Lung (tissue), 11 donors: ENCODE measurements at regions not wholly inside any gene's neighbourhood (a gene's known extent, or its start where the extent isn't known, plus 50 kb on each side); places are given as distances from the start of the nearest gene placed in this dataset.

Experiments
- ATAC-seq: fragments of 200-7000 bp; cut with Tn5 transposase; one replicate; pipeline ENCODE4 v1.9.1; 2020; ENCODE audit warnings: moderate number of reproducible peaks; ENCODE audit not compliant: insufficient read depth, low FRiP score
- DNase-seq, 3 donors: peaks; one replicate each; pipeline ENCODE4 v3.0.0-alpha.2; 2013 to 2017
- H3K27ac ChIP-seq, 2 donors: one replicate each; pipeline ENCODE4 v1.5.1; 2013; ENCODE audit warnings: mild to moderate bottlenecking in 2 of 2, moderate library complexity in 2 of 2, control low read depth in 1 of 2, inconsistent platforms in 1 of 2, low read depth in 1 of 2, low read length in 1 of 2
- H3K27me3 ChIP-seq, 3 donors: one replicate each; pipeline ENCODE4 v1.5.1; 2013; ENCODE audit warnings: low read length in 2 of 3; ENCODE audit not compliant: control insufficient read depth in 3 of 3, insufficient read depth in 3 of 3
- H3K36me3 ChIP-seq, 4 donors: one replicate each; pipeline ENCODE4 v1.5.1; 2013; ENCODE audit warnings: low read length in 4 of 4, mild to moderate bottlenecking in 1 of 4, moderate library complexity in 1 of 4; ENCODE audit not compliant: control insufficient read depth in 4 of 4, insufficient read depth in 4 of 4
- H3K4me1 ChIP-seq, 5 donors: one replicate each; pipeline ENCODE4 v1.5.1; 2013; ENCODE audit warnings: low read length in 5 of 5, mild to moderate bottlenecking in 2 of 5, moderate library complexity in 1 of 5; ENCODE audit not compliant: control insufficient read depth in 5 of 5, insufficient read depth in 5 of 5
- H3K4me3 ChIP-seq: one replicate; pipeline ENCODE4 v1.5.1; 2013; ENCODE audit warnings: mild to moderate bottlenecking, control low read depth, moderate library complexity
- H3K9ac ChIP-seq, 2 donors: one replicate each; pipeline ENCODE4 v1.5.1; 2013; ENCODE audit warnings: low read length in 2 of 2, control low read depth in 1 of 2; ENCODE audit not compliant: insufficient read depth in 1 of 2
- H3K9me3 ChIP-seq, 4 donors: one replicate each; pipeline ENCODE4 v1.5.1; 2013; ENCODE audit warnings: low read length in 3 of 4, mild to moderate bottlenecking in 1 of 4, moderate library complexity in 1 of 4; ENCODE audit not compliant: control insufficient read depth in 4 of 4, insufficient read depth in 3 of 4
- WGBS, 2 donors: extraction: QIAGEN DNeasy Blood & Tissue Kit; methylation state at CpG; one replicate each; pipeline ENCODE4 v1.1.7; 2013; 5-methylcytosine and 5-hydroxymethylcytosine counted together
- TF ChIP-seq, protein P1 (sequence below): IDR thresholded peaks from 2 replicates; pipeline ENCODE4 v1.5.1; 2012; ENCODE audit warnings: mild to moderate bottlenecking; ENCODE audit errors: control extremely low read depth, extremely low read depth
- donor health status: control.
- donor health status: control.
- donor health status: Bipolar disorder and iron deficiency.
- donor health status: healthy.
- donor health status: DM: yes; HTN: yes; CAD: no.

DNA sequence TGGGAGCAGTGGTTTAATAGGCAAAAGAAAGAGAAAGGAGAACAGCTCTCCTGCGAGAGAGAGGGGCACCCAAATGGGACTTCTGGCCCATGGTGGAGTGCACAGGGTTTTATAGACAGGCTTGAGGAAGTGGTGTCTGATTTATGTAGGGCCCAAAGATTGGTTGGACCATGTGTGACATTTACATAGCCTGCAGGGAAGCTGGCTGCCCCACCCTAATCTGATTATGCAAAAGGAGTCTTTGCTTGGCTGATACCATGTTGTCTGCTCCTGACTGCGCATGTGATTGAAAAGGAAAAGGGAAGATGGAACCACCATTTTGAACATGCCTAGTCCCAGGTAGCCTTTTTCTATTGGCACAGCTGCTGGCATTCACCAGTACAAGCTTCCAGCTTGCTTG lies 100.0 kb upstream of the DIPK2B start:
- no peak overlapping the region for H3K9ac ChIP-seq
- H3K27ac ChIP-seq = no peak overlapping the region
- no peaks in the 10 kb centered on the region for H3K9me3 ChIP-seq
- H3K4me1 ChIP-seq = no peaks in the 10 kb centered on the region
- no peak for ATAC-seq
- peaks cover 0 to 21% (median 2%) of the 10 kb centered on the region in 3 donors for H3K27me3 ChIP-seq
- no peak for DNase-seq
- 90 to 100% methylated on average over 2 of the region's 2 CpGs for WGBS, 2 donors
- no peaks in the 10 kb centered on the region for H3K36me3 ChIP-seq
- H3K4me3 ChIP-seq = no peak overlapping the region
- TF ChIP-seq, protein P1, sequence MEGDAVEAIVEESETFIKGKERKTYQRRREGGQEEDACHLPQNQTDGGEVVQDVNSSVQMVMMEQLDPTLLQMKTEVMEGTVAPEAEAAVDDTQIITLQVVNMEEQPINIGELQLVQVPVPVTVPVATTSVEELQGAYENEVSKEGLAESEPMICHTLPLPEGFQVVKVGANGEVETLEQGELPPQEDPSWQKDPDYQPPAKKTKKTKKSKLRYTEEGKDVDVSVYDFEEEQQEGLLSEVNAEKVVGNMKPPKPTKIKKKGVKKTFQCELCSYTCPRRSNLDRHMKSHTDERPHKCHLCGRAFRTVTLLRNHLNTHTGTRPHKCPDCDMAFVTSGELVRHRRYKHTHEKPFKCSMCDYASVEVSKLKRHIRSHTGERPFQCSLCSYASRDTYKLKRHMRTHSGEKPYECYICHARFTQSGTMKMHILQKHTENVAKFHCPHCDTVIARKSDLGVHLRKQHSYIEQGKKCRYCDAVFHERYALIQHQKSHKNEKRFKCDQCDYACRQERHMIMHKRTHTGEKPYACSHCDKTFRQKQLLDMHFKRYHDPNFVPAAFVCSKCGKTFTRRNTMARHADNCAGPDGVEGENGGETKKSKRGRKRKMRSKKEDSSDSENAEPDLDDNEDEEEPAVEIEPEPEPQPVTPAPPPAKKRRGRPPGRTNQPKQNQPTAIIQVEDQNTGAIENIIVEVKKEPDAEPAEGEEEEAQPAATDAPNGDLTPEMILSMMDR = no peak

DNA sequence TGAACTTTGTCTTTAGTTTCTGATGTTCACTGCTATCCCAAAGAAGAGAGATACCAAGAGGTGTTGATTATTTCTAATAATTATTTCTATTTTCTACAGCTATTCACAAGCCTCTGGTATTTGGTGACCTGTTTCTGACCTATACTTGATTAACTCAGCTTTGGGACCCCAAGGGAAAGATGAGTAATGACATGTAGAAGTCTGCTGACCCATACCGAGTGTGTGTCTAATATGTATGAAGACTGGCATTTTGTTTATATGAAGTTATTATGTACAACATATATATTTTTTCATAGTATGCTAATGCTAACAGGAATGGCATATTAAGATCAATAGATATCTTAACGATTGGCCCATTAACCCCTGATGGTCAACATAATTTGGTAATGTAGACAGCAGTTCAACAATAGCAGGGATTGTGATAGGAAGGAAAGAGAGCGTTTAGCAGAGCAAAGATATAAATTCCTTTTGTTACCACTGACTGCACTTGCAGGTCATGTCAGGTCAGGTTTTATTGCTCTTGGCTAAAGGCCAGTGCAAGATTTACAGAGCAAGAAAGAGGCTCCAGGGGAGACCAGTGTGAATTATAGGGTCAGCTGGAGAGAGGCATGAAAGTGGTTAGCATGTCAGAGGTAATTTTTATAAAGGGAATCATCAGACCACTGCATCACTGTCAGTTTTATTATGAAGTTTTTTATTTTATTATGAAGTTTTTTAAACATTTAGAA lies 94.7 kb upstream of the DIPK2B start:
- Histone ChIP-seq H3K36me3 (no peaks in the 10 kb centered on the region), H3K4me1 (no peaks in the 10 kb centered on the region), H3K27me3 (peaks cover 4 to 57% (median 14%) of the 10 kb centered on the region in 3 donors), H3K9ac (no peak overlapping the region), H3K4me3 (no peak overlapping the region), H3K27ac (no peak overlapping the region), H3K9me3 (no peaks in the 10 kb centered on the region)
- peak in 1 of 3 donors; percentile 29 for DNase-seq
- WGBS, 2 donors = 27 to 36% methylated on average over 3 of the region's 3 CpGs
- TF ChIP-seq, protein P1 = no peak
- ATAC-seq = no peak

DNA sequence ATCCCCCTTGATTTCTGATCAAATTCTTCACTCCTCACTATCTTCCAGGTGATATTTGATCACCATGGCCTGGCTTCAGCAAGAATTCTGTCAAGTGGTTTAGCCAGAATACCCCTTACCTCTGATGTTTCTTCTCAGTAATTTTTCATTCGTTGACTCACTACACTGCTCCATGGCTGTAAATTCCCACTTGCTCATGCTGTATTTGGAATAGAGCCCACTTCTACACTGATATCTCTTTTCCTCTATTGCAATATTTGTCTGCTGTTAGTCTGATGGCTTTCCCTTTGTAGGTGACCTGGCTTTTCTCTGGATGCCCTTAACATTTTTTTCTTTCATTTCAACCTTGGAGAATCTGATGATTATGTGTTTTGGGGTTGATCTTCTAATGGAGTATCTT lies 73.9 kb upstream of the DIPK2B start:
- Histone ChIP-seq H3K9ac (no peak overlapping the region), H3K27ac (no peak overlapping the region), H3K4me1 (no peaks in the 10 kb centered on the region), H3K27me3 (peaks cover 0 to 32% (median 16%) of the 10 kb centered on the region in 3 donors), H3K36me3 (no peaks in the 10 kb centered on the region), H3K9me3 (peaks cover 0 to 7% (median 2%) of the 10 kb centered on the region in 4 donors), H3K4me3 (no peak overlapping the region)
- DNase-seq = peak in 1 of 3 donors; percentile 1
- no peak for ATAC-seq
- 79 to 81% methylated on average over 1 of the region's 1 CpG for WGBS, 2 donors
- TF ChIP-seq, protein P1 = no peak
